NT2/D1 (cell line): ENCODE measurements at regions not wholly inside any gene's neighbourhood (a gene's known extent, or its start where the extent isn't known, plus 50 kb on each side); places are given as distances from the start of the nearest gene placed in this dataset.

Experiments used
- DNase-seq: peaks from one replicate; pipeline ENCODE4 v3.0.0-alpha.2; 2011; ENCODE audit warnings: low read depth, low spot score
- H3K27me3 ChIP-seq: 2 replicates; pipeline ENCODE4 v1.6.0; 2011; ENCODE audit warnings: mild to moderate bottlenecking; ENCODE audit not compliant: insufficient read length, insufficient read depth
- H3K36me3 ChIP-seq: 2 replicates; pipeline ENCODE4 v1.6.1; 2011; ENCODE audit warnings: mild to moderate bottlenecking, low read length, mixed read lengths; ENCODE audit not compliant: insufficient read depth, insufficient read length
- H3K4me1 ChIP-seq: 2 replicates; pipeline ENCODE4 v1.5.1; 2011; ENCODE audit not compliant: insufficient read depth, insufficient read length
- H3K4me3 ChIP-seq: 2 replicates; pipeline ENCODE4 v1.5.1; 2011; ENCODE audit warnings: low read depth; ENCODE audit not compliant: insufficient read length
- H3K9ac ChIP-seq: 2 replicates; pipeline ENCODE4 v1.6.0; 2011; ENCODE audit warnings: low read depth; ENCODE audit not compliant: insufficient read length
- H3K9me3 ChIP-seq: 2 replicates; pipeline ENCODE4 v1.5.1; 2011; ENCODE audit warnings: mild to moderate bottlenecking, low read length; ENCODE audit not compliant: insufficient read depth
- SUZ12 ChIP-seq: IDR thresholded peaks from 2 replicates; pipeline ENCODE4 v1.6.1; 2011; ENCODE audit not compliant: insufficient read length, insufficient read depth; ENCODE audit errors: extremely low read depth
- YY1 ChIP-seq: IDR thresholded peaks from 2 replicates; pipeline ENCODE4 v1.6.1; 2011; ENCODE audit not compliant: insufficient read length, insufficient read depth
- ZNF274 ChIP-seq: IDR thresholded peaks from 2 replicates; pipeline ENCODE4 v1.6.1; 2011; ENCODE audit warnings: mild to moderate bottlenecking, low read depth, low read length

DNA sequence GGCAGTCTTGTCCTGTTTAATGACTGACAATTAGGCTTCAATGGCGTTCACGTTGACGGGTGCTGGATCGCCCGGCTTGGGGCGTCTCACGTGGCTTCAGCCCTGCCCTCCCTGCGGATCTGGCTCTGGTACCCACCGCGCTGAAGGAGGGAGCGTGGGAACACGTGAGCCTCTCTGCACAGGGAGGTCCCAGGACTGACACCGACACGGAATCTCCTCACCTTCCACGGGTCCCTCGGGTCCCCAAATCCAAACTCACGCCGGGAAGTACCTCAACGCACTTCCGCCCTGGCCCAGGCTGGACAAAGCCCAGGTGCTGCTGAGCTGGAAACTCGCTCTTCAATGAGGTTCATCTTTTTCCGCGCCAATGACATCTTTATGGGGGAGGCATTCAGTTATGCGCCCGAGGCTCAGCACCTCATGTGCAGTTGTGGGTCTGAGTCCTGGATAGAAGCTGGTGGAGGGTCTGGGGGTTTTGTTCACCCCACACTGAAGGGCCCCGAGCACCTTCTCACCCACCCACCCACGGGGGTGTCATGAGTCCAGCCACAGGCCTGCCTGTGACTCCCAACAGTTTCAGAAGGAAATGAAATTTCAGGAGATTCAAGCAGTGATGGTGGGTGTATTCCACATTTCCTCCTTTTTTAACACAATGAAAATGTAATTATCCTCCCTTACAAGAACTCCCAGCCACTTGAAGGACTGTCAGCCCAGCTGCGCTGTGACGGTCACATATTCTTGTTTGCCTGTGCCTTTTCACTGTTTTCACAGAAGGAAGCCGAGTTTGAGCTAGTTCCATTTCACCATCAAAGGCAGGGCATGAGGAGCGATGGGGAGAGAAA, 251.7 kb upstream of the SFSWAP start:
- H3K27me3 ChIP-seq, result no peaks in the 10 kb centered on the region
- H3K4me1 ChIP-seq, result peaks cover 10% of the 10 kb centered on the region
- no peak overlapping the region for H3K9ac ChIP-seq
- H3K9me3 ChIP-seq, result no peaks in the 10 kb centered on the region
- TF ChIP-seq YY1 (no peak), ZNF274 (no peak), SUZ12 (no peak)
- H3K36me3 ChIP-seq, result no peaks in the 10 kb centered on the region
- DNase-seq, result no peak
- H3K4me3 ChIP-seq, result no peak overlapping the region

GRCh38 chr12:131459773-131460365, 251.0 kb upstream of the SFSWAP start:
- no peak for TF ChIP-seq YY1
- peaks cover 10% of the 10 kb centered on the region for H3K4me1 ChIP-seq
- no peaks in the 10 kb centered on the region for H3K27me3 ChIP-seq
- H3K9me3 ChIP-seq, result no peaks in the 10 kb centered on the region
- DNase-seq, result no peak
- no peaks in the 10 kb centered on the region for H3K36me3 ChIP-seq
- H3K9ac ChIP-seq, result no peak overlapping the region
- no peak overlapping the region for H3K4me3 ChIP-seq

GRCh38 chr12:131460520-131460919, 250.4 kb upstream of the SFSWAP start:
- no peak for DNase-seq
- no peaks in the 10 kb centered on the region for H3K9me3 ChIP-seq
- no peak overlapping the region for H3K9ac ChIP-seq
- no peak for TF ChIP-seq SUZ12
- TF ChIP-seq ZNF274, result no peak
- no peak for TF ChIP-seq YY1
- no peaks in the 10 kb centered on the region for H3K27me3 ChIP-seq
- peaks cover 10% of the 10 kb centered on the region for H3K4me1 ChIP-seq
- no peak overlapping the region for H3K4me3 ChIP-seq
- no peaks in the 10 kb centered on the region for H3K36me3 ChIP-seq

DNA sequence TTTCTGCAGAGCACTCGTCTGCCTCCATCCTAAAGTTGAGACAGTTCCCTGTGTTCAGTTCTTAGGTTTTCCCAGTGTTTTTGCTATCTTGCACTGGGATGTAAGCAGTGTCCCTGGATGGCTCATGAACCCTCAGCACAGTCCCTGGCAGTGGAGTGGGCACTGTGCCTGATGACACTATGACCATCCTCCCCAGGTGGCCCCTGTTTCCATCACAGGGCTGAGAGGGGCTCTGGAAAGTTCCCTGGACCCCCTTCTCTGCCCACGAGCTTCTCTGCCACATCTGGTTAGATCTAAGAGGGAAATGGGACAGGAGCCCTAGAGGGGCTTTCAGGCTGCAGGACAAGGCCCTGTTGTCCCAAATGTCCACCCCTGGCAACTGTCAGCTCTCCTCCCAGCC, 249.8 kb upstream of the SFSWAP start:
- Histone ChIP-seq H3K4me1 (peaks cover 8% of the 10 kb centered on the region), H3K9me3 (no peaks in the 10 kb centered on the region), H3K36me3 (no peaks in the 10 kb centered on the region), H3K4me3 (no peak overlapping the region), H3K9ac (no peak overlapping the region), H3K27me3 (no peaks in the 10 kb centered on the region)
- no peak for DNase-seq
- TF ChIP-seq YY1, result no peak
- no peak for TF ChIP-seq SUZ12
- no peak for TF ChIP-seq ZNF274

DNA sequence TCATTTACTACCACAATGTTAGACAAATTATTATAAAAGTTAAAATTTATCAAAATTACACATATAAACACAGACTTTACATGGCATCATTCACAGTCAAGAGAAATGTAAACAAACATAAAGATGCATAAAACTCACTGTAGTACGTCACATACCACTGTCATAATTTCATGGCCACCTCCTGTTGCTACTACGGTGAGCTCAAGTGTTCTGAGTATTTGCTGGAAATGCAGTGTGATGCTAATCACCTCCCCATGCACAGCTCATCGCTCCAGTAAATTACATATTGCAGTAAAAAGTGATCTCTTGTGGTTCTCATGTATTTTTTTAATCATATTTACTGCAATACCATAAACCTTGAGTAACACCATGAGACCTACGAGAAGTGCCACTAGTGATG, 247.7 kb upstream of the SFSWAP start:
- no peaks in the 10 kb centered on the region for H3K27me3 ChIP-seq
- H3K9ac ChIP-seq, result no peak overlapping the region
- DNase-seq, result no peak
- H3K36me3 ChIP-seq, result no peaks in the 10 kb centered on the region
- no peak for TF ChIP-seq YY1
- H3K4me3 ChIP-seq, result no peak overlapping the region
- peaks cover 3% of the 10 kb centered on the region for H3K4me1 ChIP-seq
- no peaks in the 10 kb centered on the region for H3K9me3 ChIP-seq

DNA sequence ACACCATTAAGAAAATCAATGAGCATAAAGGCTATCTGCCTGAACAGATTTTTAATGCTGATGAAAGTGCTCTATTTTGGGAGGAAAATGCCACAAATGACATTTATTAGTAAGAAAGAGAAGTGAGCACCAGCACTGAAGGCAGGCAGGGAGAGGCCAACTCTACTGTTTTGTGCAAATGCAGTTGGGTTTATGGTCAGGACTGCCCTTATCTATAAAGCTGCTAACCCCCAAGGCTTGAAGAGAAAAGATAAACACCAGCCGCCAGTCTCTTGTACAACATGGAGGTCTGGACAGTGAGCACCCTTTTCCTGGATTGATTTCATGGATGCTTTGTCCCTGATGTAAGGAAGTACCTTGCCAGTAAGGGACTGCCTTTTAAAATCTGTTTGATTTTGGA, 246.8 kb upstream of the SFSWAP start:
- Histone ChIP-seq H3K4me1 (peaks cover under 1% of the 10 kb centered on the region), H3K27me3 (no peaks in the 10 kb centered on the region), H3K4me3 (no peak overlapping the region), H3K36me3 (no peaks in the 10 kb centered on the region), H3K9me3 (no peaks in the 10 kb centered on the region), H3K9ac (no peak overlapping the region)
- DNase-seq, result no peak
- TF ChIP-seq ZNF274 (no peak), YY1 (no peak), SUZ12 (no peak)

GRCh38 chr12:131466306-131466705, 244.6 kb upstream of the SFSWAP start:
- Histone ChIP-seq H3K9me3 (no peaks in the 10 kb centered on the region), H3K27me3 (no peaks in the 10 kb centered on the region), H3K4me1 (no peaks in the 10 kb centered on the region), H3K9ac (no peak overlapping the region), H3K36me3 (no peaks in the 10 kb centered on the region), H3K4me3 (no peak overlapping the region)
- no peak for DNase-seq
- TF ChIP-seq ZNF274 (no peak), YY1 (no peak), SUZ12 (no peak)

- DNase-seq, result no peak
- Histone ChIP-seq H3K9ac (no peak overlapping the region), H3K36me3 (no peaks in the 10 kb centered on the region), H3K4me1 (no peaks in the 10 kb centered on the region), H3K4me3 (no peak overlapping the region), H3K9me3 (no peaks in the 10 kb centered on the region), H3K27me3 (no peaks in the 10 kb centered on the region)
- no peak for TF ChIP-seq SUZ12
- no peak for TF ChIP-seq YY1
- TF ChIP-seq ZNF274, result no peak
These were observed 244.0 kb upstream of the SFSWAP start for GRCh38 chr12:131466932-131467331.
